A549 (cell line): ENCODE measurements at regions not wholly inside any gene's neighbourhood (a gene's known extent, or its start where the extent isn't known, plus 50 kb on each side); places are given as distances from the start of the nearest gene placed in this dataset.

Source experiments
- ATAC-seq, 2 experiments: fragments of 200-7000 bp in 1 of 2; fragments of >200 bp in 1 of 2; cut with Nextera tagmentation in 1 of 2; cut with Tn5 transposase in 1 of 2; 3 replicates each; pipeline versions ENCODE4 v1.8.0 to v1.9.1; 2018 to 2020; ENCODE audit warnings: mild to moderate bottlenecking in 1 of 2, moderate library complexity in 1 of 2
- CTCF ChIA-PET: fragments of 300-600 bp; sonication (Branson Sonifier 250); formaldehyde crosslinking; extraction: SDS; loops from one replicate; lab custom pipeline; 2021; ENCODE audit warnings: antibody characterized with exemption, inconsistent platforms; lab: Yijun Ruan, JAX
- POLR2A ChIA-PET: fragments of 350-600 bp; formaldehyde crosslinking; extraction: SDS; loops from one replicate; lab custom pipeline; 2021; ENCODE audit warnings: antibody characterized with exemption, inconsistent platforms; lab: Yijun Ruan, JAX
- DNase-seq, 2 experiments: peaks; one replicate each; pipeline versions ENCODE4 v3.0.0 to v3.0.0-alpha.2; 2011 to 2016; ENCODE audit warnings: low read depth in 1 of 2, low spot score in 1 of 2
- FAIRE-seq: peaks from 2 replicates; lab custom pipeline; 2011; peaks lifted over from hg19 to GRCh38; lab: Jason Lieb, UNC
- H3K27ac ChIP-seq, 2 experiments: fragments of >200 bp; sonication (Bioruptor Twin); formaldehyde crosslinking; 3 replicates each; pipeline ENCODE4 v1.5.1; 2016 to 2017
- H3K4me1 ChIP-seq: fragments of >200 bp; sonication (Bioruptor Twin); formaldehyde crosslinking; 3 replicates; pipeline ENCODE4 v1.6.1; 2016
- H3K4me2 ChIP-seq: fragments of >200 bp; sonication (Bioruptor Twin); formaldehyde crosslinking; 3 replicates; pipeline ENCODE4 v1.6.1; 2016
- H3K4me3 ChIP-seq: fragments of >200 bp; sonication (Bioruptor Twin); formaldehyde crosslinking; 3 replicates; pipeline ENCODE4 v1.5.1; 2016
- H3K9me3 ChIP-seq: fragments of >200 bp; sonication (Bioruptor Twin); formaldehyde crosslinking; 3 replicates; pipeline ENCODE4 v1.6.1; 2016
- CBX8 ChIP-seq: fragments of 200-600 bp; sonication (generic); IDR thresholded peaks from 2 replicates; pipeline ENCODE4 v1.6.1; 2016
- CEBPB ChIP-seq, 2 experiments: fragments of >200 bp in 1 of 2; sonication (Bioruptor Twin) in 1 of 2; formaldehyde crosslinking in 1 of 2; IDR thresholded peaks; 2 replicates each; pipeline ENCODE4 v1.6.1; 2012 to 2016
- E2F6 ChIP-seq: IDR thresholded peaks from 2 replicates; pipeline ENCODE4 v1.6.1; 2012; ENCODE audit warnings: low read depth, borderline replicate concordance
- EP300 ChIP-seq, 2 experiments: fragments of >200 bp; sonication (Bioruptor Twin); formaldehyde crosslinking; IDR thresholded peaks; 2 replicates in 1 of 2; 3 replicates in 1 of 2; pipeline ENCODE4 v1.6.1; 2016 to 2017
- ESRRA ChIP-seq: fragments of 150-350 bp; IDR thresholded peaks from 2 replicates; pipeline ENCODE4 v1.6.1; 2014; ENCODE audit warnings: mild to moderate bottlenecking, low read length, borderline replicate concordance
- FOSB ChIP-seq: fragments of 250-450 bp; sonication (Bioruptor Pico); IDR thresholded peaks from 2 replicates; pipeline ENCODE4 v1.5.0; 2020; ENCODE audit warnings: mild to moderate bottlenecking, moderate library complexity
- HDAC2 ChIP-seq: fragments of 200-600 bp; sonication (generic); IDR thresholded peaks from 2 replicates; pipeline ENCODE4 v1.6.1; 2016
- HOXA7 ChIP-seq: fragments of 250-450 bp; sonication (Bioruptor Pico); IDR thresholded peaks from 2 replicates; pipeline ENCODE4 v1.5.0; 2020; ENCODE audit warnings: mild to moderate bottlenecking, moderate library complexity
- HOXB13 ChIP-seq: fragments of 250-450 bp; sonication (Bioruptor Pico); IDR thresholded peaks from 2 replicates; pipeline ENCODE4 v1.5.0; 2020; ENCODE audit warnings: low read depth, mild to moderate bottlenecking, moderate library complexity
- HOXB5 ChIP-seq: fragments of 250-450 bp; sonication (Bioruptor Pico); IDR thresholded peaks from 2 replicates; pipeline ENCODE4 v1.5.0; 2020; ENCODE audit warnings: mild to moderate bottlenecking, moderate library complexity
- JUNB ChIP-seq: fragments of >200 bp; sonication (Bioruptor Twin); formaldehyde crosslinking; IDR thresholded peaks from 2 replicates; pipeline ENCODE4 v1.6.1; 2016
- NR3C1 ChIP-seq: fragments of >200 bp; sonication (Bioruptor Twin); formaldehyde crosslinking; IDR thresholded peaks from 3 replicates; pipeline ENCODE4 v1.6.1; 2017
- POLR2A ChIP-seq: IDR thresholded peaks from 2 replicates; pipeline ENCODE4 v1.6.1; 2012; ENCODE audit warnings: mild to moderate bottlenecking, low read length
- RAD21 ChIP-seq, 2 experiments: fragments of >200 bp in 1 of 2; sonication (Bioruptor Twin) in 1 of 2; formaldehyde crosslinking in 1 of 2; IDR thresholded peaks in 1 of 2; conservative IDR thresholded peaks in 1 of 2; 2 replicates in 1 of 2; 3 replicates in 1 of 2; pipeline ENCODE4 v1.6.1; 2012 to 2018; ENCODE audit warnings: inconsistent platforms in 1 of 2
- RARB ChIP-seq: fragments of 250-450 bp; sonication (Bioruptor Pico); IDR thresholded peaks from 2 replicates; pipeline ENCODE4 v1.8.0; 2021; ENCODE audit warnings: mild to moderate bottlenecking, moderate library complexity
- RFX5 ChIP-seq: fragments of 450-650 bp; IDR thresholded peaks from 2 replicates; pipeline ENCODE4 v1.7.1; 2014; ENCODE audit warnings: antibody characterized with exemption, mild to moderate bottlenecking, moderate library complexity
- TFCP2L1 ChIP-seq: fragments of 250-450 bp; sonication (Bioruptor Pico); IDR thresholded peaks from 2 replicates; pipeline ENCODE4 v1.5.0; 2021; ENCODE audit warnings: mild to moderate bottlenecking
- TP53 ChIP-seq: fragments of 250-450 bp; sonication (Bioruptor Pico); IDR thresholded peaks from 2 replicates; pipeline ENCODE4 v1.5.0; 2021; ENCODE audit warnings: mild to moderate bottlenecking, moderate library complexity
- ZC3H11A ChIP-seq: fragments of 450-650 bp; IDR thresholded peaks from 2 replicates; pipeline ENCODE4 v1.6.1; 2014; ENCODE audit warnings: antibody characterized with exemption, mild to moderate bottlenecking
- ZNF302 ChIP-seq: fragments of 250-450 bp; sonication (Bioruptor Pico); IDR thresholded peaks from 2 replicates; pipeline ENCODE4 v1.9.0; 2021; ENCODE audit warnings: inconsistent platforms, mild to moderate bottlenecking, moderate library complexity
- WGBS: methylation state at CpG from one replicate; pipeline ENCODE4 v1.1.6; 2017; ENCODE audit errors: missing lambda C conversion rate; 5-methylcytosine and 5-hydroxymethylcytosine counted together
- TF ChIP-seq, protein P1 (sequence below): fragments of >200 bp; sonication (Bioruptor Twin); formaldehyde crosslinking; IDR thresholded peaks from 3 replicates; pipeline ENCODE4 v1.6.1; 2016
- TF ChIP-seq, protein P2 (sequence below): fragments of >200 bp; sonication (Bioruptor Twin); formaldehyde crosslinking; IDR thresholded peaks from 2 replicates; pipeline ENCODE4 v1.6.1; 2016
- TF ChIP-seq, protein P3 (sequence below): fragments of 250-450 bp; sonication (Bioruptor Pico); IDR thresholded peaks from 2 replicates; pipeline ENCODE4 v1.5.0; 2020; ENCODE audit warnings: low read depth, mild to moderate bottlenecking, moderate library complexity
- TF ChIP-seq, protein P4 (sequence below): fragments of >200 bp; sonication (Bioruptor Twin); formaldehyde crosslinking; IDR thresholded peaks from 3 replicates; pipeline ENCODE4 v1.5.1; 2016

GRCh38 chr4:92175250-92175649, 128.5 kb upstream of the GRID2 start:
- no peak for TF ChIP-seq RARB (CRISPR knock-in tag)
- no peak for TF ChIP-seq ZNF302 (CRISPR knock-in tag)
- no peak for TF ChIP-seq RFX5
- no peak for TF ChIP-seq RAD21 (conservative IDR thresholded peaks at IDR 0.05 in 1 of 2, IDR thresholded peaks at IDR 0.05 in 1 of 2)
- TF ChIP-seq, protein P1, sequence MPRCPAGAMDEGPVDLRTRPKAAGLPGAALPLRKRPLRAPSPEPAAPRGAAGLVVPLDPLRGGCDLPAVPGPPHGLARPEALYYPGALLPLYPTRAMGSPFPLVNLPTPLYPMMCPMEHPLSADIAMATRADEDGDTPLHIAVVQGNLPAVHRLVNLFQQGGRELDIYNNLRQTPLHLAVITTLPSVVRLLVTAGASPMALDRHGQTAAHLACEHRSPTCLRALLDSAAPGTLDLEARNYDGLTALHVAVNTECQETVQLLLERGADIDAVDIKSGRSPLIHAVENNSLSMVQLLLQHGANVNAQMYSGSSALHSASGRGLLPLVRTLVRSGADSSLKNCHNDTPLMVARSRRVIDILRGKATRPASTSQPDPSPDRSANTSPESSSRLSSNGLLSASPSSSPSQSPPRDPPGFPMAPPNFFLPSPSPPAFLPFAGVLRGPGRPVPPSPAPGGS = no peak
- TF ChIP-seq, protein P2, sequence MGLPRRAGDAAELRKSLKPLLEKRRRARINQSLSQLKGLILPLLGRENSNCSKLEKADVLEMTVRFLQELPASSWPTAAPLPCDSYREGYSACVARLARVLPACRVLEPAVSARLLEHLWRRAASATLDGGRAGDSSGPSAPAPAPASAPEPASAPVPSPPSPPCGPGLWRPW = no peak
- no peak for TF ChIP-seq NR3C1
- TF ChIP-seq JUNB = no peak
- no peak for TF ChIP-seq HOXB5 (CRISPR knock-in tag)
- TF ChIP-seq EP300 (IDR thresholded peaks at IDR 0.05) = no peak
- TF ChIP-seq HOXA7 (CRISPR knock-in tag) = no peak
- TF ChIP-seq POLR2A = no peak
- no peak for TF ChIP-seq CBX8
- TF ChIP-seq, protein P3, sequence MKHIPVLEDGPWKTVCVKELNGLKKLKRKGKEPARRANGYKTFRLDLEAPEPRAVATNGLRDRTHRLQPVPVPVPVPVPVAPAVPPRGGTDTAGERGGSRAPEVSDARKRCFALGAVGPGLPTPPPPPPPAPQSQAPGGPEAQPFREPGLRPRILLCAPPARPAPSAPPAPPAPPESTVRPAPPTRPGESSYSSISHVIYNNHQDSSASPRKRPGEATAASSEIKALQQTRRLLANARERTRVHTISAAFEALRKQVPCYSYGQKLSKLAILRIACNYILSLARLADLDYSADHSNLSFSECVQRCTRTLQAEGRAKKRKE = no peak
- TF ChIP-seq HOXB13 (CRISPR knock-in tag) = no peak
- TF ChIP-seq, all 56 proteins: peak for 0
- no peak overlapping the region for H3K4me3 ChIP-seq

GRCh38 chr4:92182006-92182735, 121.6 kb upstream of the GRID2 start:
- ChIA-PET POLR2A (no interaction called here), CTCF (no interaction called here)
- FAIRE-seq (no peak), DNase-seq (no peak), ATAC-seq (no peak)
- H3K4me2 ChIP-seq = no peak overlapping the region
- H3K9me3 ChIP-seq = no peaks in the 10 kb centered on the region
- WGBS = 51% methylated on average over 26 of the region's 36 CpGs
- no peaks in the 10 kb centered on the region for H3K4me1 ChIP-seq
- no peak overlapping the region for H3K27ac ChIP-seq
- no peak for TF ChIP-seq HOXA7 (CRISPR knock-in tag)
- H3K4me3 ChIP-seq = no peak overlapping the region

More at GRCh38 chr4:92175250-92175649, 128.5 kb upstream of the GRID2 start:
- no peak overlapping the region for H3K27ac ChIP-seq
- ChIA-PET CTCF (no interaction called here), POLR2A (no interaction called here)
- WGBS = 0% methylated on average over 1 of the region's 1 CpG
- no peak for DNase-seq
- ATAC-seq = no peak
- FAIRE-seq = no peak
- H3K9me3 ChIP-seq = no peaks in the 10 kb centered on the region
- no peaks in the 10 kb centered on the region for H3K4me1 ChIP-seq
- H3K4me2 ChIP-seq = no peak overlapping the region

DNA sequence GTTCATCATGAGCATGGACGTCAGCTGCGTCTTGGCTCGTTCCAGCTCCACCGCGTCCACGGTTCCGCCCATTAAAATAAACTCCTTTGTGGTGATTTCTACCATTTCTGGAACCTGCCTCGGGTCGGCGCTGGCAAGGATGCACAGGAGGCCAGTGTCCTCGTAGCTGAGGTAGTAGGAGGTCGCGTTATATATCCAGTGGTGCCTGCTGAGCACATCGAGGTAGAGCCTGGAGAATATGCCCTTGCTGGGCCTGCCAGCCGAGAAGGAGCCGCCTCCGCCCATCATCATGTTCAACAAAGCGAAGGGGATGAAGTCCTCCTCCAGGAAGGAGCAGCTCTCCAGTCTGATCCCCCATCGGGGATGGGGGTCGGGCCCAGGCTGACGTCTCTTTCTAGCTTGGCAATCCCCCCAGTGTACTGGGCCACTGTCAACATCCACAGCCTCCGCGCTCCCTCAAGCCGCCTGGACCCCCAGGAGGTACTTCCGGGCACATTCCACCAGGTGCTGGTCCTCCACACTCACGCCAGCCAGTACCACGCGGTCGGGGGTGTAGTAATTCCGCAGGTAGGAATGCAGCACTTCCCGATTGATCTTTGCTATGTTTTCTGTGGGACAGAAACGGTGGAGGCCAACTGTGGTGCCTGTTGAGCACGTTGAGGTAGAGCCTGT, 120.9 kb upstream of the GRID2 start:
- POLR2A ChIA-PET = no interaction called here
- DNase-seq (no peak), FAIRE-seq (no peak), ATAC-seq (no peak)
- TF ChIP-seq TFCP2L1 (no peak), NR3C1 (no peak)
- CTCF ChIA-PET = no interaction called here
- no peaks in the 10 kb centered on the region for H3K9me3 ChIP-seq
- H3K27ac ChIP-seq = no peak overlapping the region
- H3K4me1 ChIP-seq = no peaks in the 10 kb centered on the region
- no peak overlapping the region for H3K4me2 ChIP-seq
- H3K4me3 ChIP-seq = no peak overlapping the region
- 70% methylated on average over 18 of the region's 33 CpGs for WGBS

- H3K4me1 ChIP-seq = no peaks in the 10 kb centered on the region
- no peak overlapping the region for H3K4me3 ChIP-seq
- FAIRE-seq (no peak), DNase-seq (no peak), ATAC-seq (no peak)
- ChIA-PET POLR2A (no interaction called here), CTCF (no interaction called here)
- H3K9me3 ChIP-seq = no peaks in the 10 kb centered on the region
- no peak overlapping the region for H3K4me2 ChIP-seq
- 71% methylated on average over 13 of the region's 13 CpGs for WGBS
- no peak overlapping the region for H3K27ac ChIP-seq
- TF ChIP-seq ZNF302 (CRISPR knock-in tag) (no peak), TP53 (no peak), FOSB (CRISPR knock-in tag) (no peak), RARB (CRISPR knock-in tag) (no peak), ZC3H11A (no peak), CEBPB (IDR thresholded peaks at IDR 0.05) (no peak), E2F6 (no peak), RFX5 (no peak), EP300 (IDR thresholded peaks at IDR 0.05) (no peak), ESRRA (no peak), HDAC2 (no peak)
- TF ChIP-seq, protein P4, sequence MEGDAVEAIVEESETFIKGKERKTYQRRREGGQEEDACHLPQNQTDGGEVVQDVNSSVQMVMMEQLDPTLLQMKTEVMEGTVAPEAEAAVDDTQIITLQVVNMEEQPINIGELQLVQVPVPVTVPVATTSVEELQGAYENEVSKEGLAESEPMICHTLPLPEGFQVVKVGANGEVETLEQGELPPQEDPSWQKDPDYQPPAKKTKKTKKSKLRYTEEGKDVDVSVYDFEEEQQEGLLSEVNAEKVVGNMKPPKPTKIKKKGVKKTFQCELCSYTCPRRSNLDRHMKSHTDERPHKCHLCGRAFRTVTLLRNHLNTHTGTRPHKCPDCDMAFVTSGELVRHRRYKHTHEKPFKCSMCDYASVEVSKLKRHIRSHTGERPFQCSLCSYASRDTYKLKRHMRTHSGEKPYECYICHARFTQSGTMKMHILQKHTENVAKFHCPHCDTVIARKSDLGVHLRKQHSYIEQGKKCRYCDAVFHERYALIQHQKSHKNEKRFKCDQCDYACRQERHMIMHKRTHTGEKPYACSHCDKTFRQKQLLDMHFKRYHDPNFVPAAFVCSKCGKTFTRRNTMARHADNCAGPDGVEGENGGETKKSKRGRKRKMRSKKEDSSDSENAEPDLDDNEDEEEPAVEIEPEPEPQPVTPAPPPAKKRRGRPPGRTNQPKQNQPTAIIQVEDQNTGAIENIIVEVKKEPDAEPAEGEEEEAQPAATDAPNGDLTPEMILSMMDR = no peak
- TF ChIP-seq, protein P1 = no peak
Observed at GRCh38 chr4:92183825-92184224, 119.9 kb upstream of the GRID2 start.
